Heart right ventricle (tissue), 16 donors: ENCODE measurements at regions not wholly inside any gene's neighbourhood (a gene's known extent, or its start where the extent isn't known, plus 50 kb on each side); places are given as distances from the start of the nearest gene placed in this dataset.
A peak's percentile ranks its signal among the peaks of the same experiment; 100 is the strongest.

Experiments used
- ATAC-seq, 8 donors: fragments of 200-7000 bp; cut with Tn5 transposase; one replicate each; pipeline ENCODE4 v1.9.1; 2020; ENCODE audit warnings: mild to moderate bottlenecking in 8 of 8, moderate library complexity in 8 of 8, moderate number of reproducible peaks in 1 of 8
- DNase-seq, 2 donors: peaks; one replicate each; pipeline ENCODE4 v3.0.0-alpha.2; 2020
- H3K27ac ChIP-seq, 10 donors: fragments of 200-600 bp; sonication (generic) in 2 of 10; one replicate each; pipeline versions ENCODE4 v1.5.0 to v1.8.0; 2020 to 2022; ENCODE audit warnings: mild to moderate bottlenecking in 3 of 10
- H3K27me3 ChIP-seq, 7 donors: fragments of 200-600 bp; one replicate each; pipeline ENCODE4 v1.8.0; 2021 to 2022; ENCODE audit warnings: mild to moderate bottlenecking in 2 of 7
- H3K36me3 ChIP-seq, 9 donors: fragments of 200-600 bp; sonication (generic) in 1 of 9; one replicate each; pipeline versions ENCODE4 v1.5.0 to v1.8.0; 2020 to 2022; ENCODE audit warnings: mild to moderate bottlenecking in 2 of 9
- H3K4me1 ChIP-seq, 9 donors: fragments of 200-600 bp; sonication (generic) in 1 of 9; one replicate each; pipeline versions ENCODE4 v1.5.0 to v1.8.0; 2020 to 2022; ENCODE audit warnings: mild to moderate bottlenecking in 4 of 9
- H3K4me3 ChIP-seq, 10 donors: fragments of 200-600 bp; sonication (generic) in 2 of 10; one replicate each; pipeline versions ENCODE4 v1.5.0 to v1.8.0; 2020 to 2022; ENCODE audit warnings: mild to moderate bottlenecking in 7 of 10, moderate library complexity in 2 of 10
- H3K9me3 ChIP-seq, 11 donors: fragments of 200-600 bp in 10 of 11; sonication (generic) in 2 of 11; one replicate each; pipeline versions ENCODE4 v1.5.0 to v1.8.0; 2013 to 2022; ENCODE audit warnings: mild to moderate bottlenecking in 2 of 11, control low read depth in 1 of 11, moderate library complexity in 1 of 11
- WGBS, 2 donors: extraction: QIAGEN DNeasy Blood & Tissue Kit; methylation state at CpG; one replicate each; pipeline ENCODE4 v1.1.7; 2013; ENCODE audit warnings: inconsistent platforms in 1 of 2; 5-methylcytosine and 5-hydroxymethylcytosine counted together
- intact Hi-C, 10 donors: fragments of 100-400 bp; cut with DNase I; formaldehyde crosslinking; loops; one replicate each; pipeline versions ENCODE4 v1.11.1 to v1.14.2; 2022
- TF ChIP-seq, protein P1 (sequence below), 9 donors: fragments of 200-600 bp; sonication (generic) in 2 of 9; IDR thresholded peaks; one replicate each; pipeline versions ENCODE4 v1.5.0 to v1.8.0; 2021 to 2022; ENCODE audit warnings: antibody characterized with exemption in 9 of 9, mild to moderate bottlenecking in 5 of 9, moderate library complexity in 1 of 9
- donor health status: Arrhythmogenic right ventricular cardiomyopathy.
- donor health status: ischemic (EF 13 %, LVEDD 7.1; RV severe dilation, severe dysfunction).
- donor health status: healthy with polysubstance abuse.
- donor health status: DM: no; HTN: yes; CAD: no.
- donor health status: DM: no; HTN: no; CAD: no.
- donor health status: ischemic (EF 25% LVEDD 6.9; RV normal size, moderate dysfunction).
- donor health status: ischemic (EF 25% LVEDD 5.7; RV mildly dilated, moderate dysfunction).
- donor health status: healthy.
- donor health status: DM: yes; HTN: yes; CAD: no.
- donor health status: Ischemic cardiomyopathy.
- donor health status: ischemic (EF 35%, LVEDD 5.7; RV mildly dilated, moderate dysfunction).
- donor health status: nonischemic (EF 11% LVEDD 7.7; RV severe dilation, severe dysfunction).
- donor health status: DM: yes; HTN: yes; CAD: no.
- donor health status: PGD.
- donor health status: ischemic (EF 29% LVEDD 5.4; RV normal size, mild dysfunction).
- donor health status: nonischemic (EF 23%, LVEDD 6.1; RV moderate dilation, normal function).

GRCh38 chr12:124653169-124653931, 85.9 kb upstream of the NCOR2 start:
- intact Hi-C loops, result loop anchor here in 3 of 10 donors (10.0 kb wide), 3 partner anchors 89 to 159 kb away; partner anchors contain the start of gene NCOR2 (in 1 of the 3)
- peak overlapping the region in 8 of 10 donors; percentile 14 to 96 (median 66) for H3K27ac ChIP-seq

DNA sequence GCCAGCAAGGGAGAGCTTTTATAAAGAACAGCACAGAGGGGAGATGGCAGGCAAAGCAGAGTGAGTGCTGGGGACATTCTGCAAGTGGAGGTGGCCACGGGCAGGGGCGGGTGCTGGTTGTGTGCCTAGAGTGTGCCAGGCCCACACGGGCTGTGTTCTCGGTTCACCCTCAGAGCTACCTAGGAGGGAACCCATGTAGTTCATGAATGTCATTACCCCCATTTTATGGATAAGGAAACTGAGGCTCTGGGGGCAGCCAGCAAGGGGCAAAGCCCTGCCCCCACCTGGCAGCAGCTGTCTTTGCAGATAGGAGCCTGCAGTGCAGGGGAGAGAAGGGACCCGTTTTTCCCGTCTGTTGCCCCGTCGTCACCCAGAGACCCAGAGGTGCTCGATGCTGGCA, 85.2 kb upstream of the NCOR2 start:
- Histone ChIP-seq H3K4me1 (peaks cover 24 to 67% (median 62%) of the 10 kb centered on the region in 9 donors), H3K9me3 (peaks cover 0 to 14% (median 6%) of the 10 kb centered on the region in 11 donors), H3K27ac (peak overlapping the region in 7 of 10 donors; percentile 47 to 96 (median 74)), H3K27me3 (no peaks in the 10 kb centered on the region), H3K36me3 (no peaks in the 10 kb centered on the region), H3K4me3 (no peak overlapping the region)
- intact Hi-C loops, result loop anchor here in 3 of 10 donors (10.0 kb wide), 3 partner anchors 88 to 158 kb away; partner anchors contain the start of gene NCOR2 (in 1 of the 3)
- WGBS, 2 donors, result 92 to 93% methylated on average over 9 of the region's 9 CpGs
- TF ChIP-seq, protein P1, sequence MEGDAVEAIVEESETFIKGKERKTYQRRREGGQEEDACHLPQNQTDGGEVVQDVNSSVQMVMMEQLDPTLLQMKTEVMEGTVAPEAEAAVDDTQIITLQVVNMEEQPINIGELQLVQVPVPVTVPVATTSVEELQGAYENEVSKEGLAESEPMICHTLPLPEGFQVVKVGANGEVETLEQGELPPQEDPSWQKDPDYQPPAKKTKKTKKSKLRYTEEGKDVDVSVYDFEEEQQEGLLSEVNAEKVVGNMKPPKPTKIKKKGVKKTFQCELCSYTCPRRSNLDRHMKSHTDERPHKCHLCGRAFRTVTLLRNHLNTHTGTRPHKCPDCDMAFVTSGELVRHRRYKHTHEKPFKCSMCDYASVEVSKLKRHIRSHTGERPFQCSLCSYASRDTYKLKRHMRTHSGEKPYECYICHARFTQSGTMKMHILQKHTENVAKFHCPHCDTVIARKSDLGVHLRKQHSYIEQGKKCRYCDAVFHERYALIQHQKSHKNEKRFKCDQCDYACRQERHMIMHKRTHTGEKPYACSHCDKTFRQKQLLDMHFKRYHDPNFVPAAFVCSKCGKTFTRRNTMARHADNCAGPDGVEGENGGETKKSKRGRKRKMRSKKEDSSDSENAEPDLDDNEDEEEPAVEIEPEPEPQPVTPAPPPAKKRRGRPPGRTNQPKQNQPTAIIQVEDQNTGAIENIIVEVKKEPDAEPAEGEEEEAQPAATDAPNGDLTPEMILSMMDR (IDR thresholded peaks at IDR 0.05), result no peak
- DNase-seq (no peak), ATAC-seq (no peak)

More at GRCh38 chr12:124653169-124653931, 85.9 kb upstream of the NCOR2 start:
- no peaks in the 10 kb centered on the region for H3K36me3 ChIP-seq
- ATAC-seq, result peak in 3 of 8 donors; percentile 10 to 13 (median 10)
- H3K9me3 ChIP-seq, result peaks cover 0 to 12% (median 6%) of the 10 kb centered on the region in 11 donors
- no peak for DNase-seq
- 54 to 56% methylated on average over 19 of the region's 19 CpGs for WGBS, 2 donors
- H3K4me3 ChIP-seq, result no peak overlapping the region
- H3K4me1 ChIP-seq, result peaks cover 24 to 67% (median 62%) of the 10 kb centered on the region in 9 donors
- H3K27me3 ChIP-seq, result no peaks in the 10 kb centered on the region
- TF ChIP-seq, protein P1 (IDR thresholded peaks at IDR 0.05), result no peak

DNA sequence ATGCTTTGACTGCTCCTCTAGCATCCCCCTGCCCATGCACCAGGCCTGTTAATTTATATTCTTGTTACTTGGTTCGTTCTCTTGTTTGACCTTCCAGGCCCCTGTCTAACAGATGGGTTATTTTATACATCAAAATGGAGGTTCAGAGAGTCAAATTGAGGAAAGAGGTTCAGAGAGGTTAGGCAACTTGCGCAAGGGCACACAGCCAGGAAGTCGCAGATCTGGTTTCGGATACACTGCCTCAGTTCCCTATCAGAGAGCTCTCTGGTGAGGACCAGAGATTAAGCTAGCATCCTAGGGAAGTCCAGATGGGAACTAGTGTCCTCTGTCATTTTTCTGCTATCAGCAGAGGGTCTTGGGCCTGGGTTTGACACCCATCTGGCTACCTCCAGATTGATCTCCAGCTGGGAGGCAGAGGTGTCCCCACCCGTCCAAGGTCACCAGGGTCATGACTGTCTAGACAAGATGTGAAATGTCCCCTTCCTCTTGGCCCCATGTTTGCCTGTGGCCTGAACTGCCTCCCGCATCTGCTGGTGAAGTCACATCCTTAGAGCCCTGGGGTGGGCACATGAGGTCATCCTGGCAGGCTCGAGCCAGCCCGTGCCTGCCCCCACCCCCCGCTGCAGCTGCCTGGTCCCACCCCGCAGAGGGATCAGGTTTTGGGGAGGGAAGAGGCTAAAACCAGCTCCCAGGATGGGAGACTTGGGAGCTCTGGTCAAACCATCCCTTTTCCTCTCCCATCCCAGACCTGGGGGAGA, 84.3 kb upstream of the NCOR2 start:
- Histone ChIP-seq H3K4me3 (no peak overlapping the region), H3K9me3 (peaks cover 0 to 14% (median 6%) of the 10 kb centered on the region in 11 donors), H3K36me3 (no peaks in the 10 kb centered on the region), H3K4me1 (peaks cover 24 to 67% (median 61%) of the 10 kb centered on the region in 9 donors), H3K27me3 (no peaks in the 10 kb centered on the region), H3K27ac (peak overlapping the region in 8 of 10 donors; percentile 31 to 96 (median 54))
- DNase-seq (no peak), ATAC-seq (no peak)
- WGBS, 2 donors, result 57 to 61% methylated on average over 10 of the region's 10 CpGs
- TF ChIP-seq, protein P1 (IDR thresholded peaks at IDR 0.05), result no peak
- intact Hi-C loops, result loop anchor here in 3 of 10 donors (10.0 kb wide), 3 partner anchors 87 to 157 kb away; partner anchors contain the start of gene NCOR2 (in 1 of the 3)

GRCh38 chr12:124650912-124651311, 83.5 kb upstream of the NCOR2 start:
- H3K27ac ChIP-seq, result peak overlapping the region in 7 of 10 donors; percentile 6 to 96 (median 36)
- peaks cover 22 to 67% (median 53%) of the 10 kb centered on the region in 9 donors for H3K4me1 ChIP-seq
- peaks cover 0 to 14% (median 6%) of the 10 kb centered on the region in 11 donors for H3K9me3 ChIP-seq
- DNase-seq, result peak in 1 of 2 donors; percentile 66
- peak in 4 of 8 donors; percentile 14 to 35 (median 22) for ATAC-seq
- 61 to 75% methylated on average over 7 of the region's 7 CpGs for WGBS, 2 donors
- no peaks in the 10 kb centered on the region for H3K36me3 ChIP-seq
- no peak overlapping the region for H3K4me3 ChIP-seq
- no peaks in the 10 kb centered on the region for H3K27me3 ChIP-seq
- TF ChIP-seq, protein P1 (IDR thresholded peaks at IDR 0.05), result no peak
- intact Hi-C loops, result loop anchor here in 3 of 10 donors (10.0 kb wide), 3 partner anchors 86 to 156 kb away; partner anchors contain the start of gene NCOR2 (in 1 of the 3)
